HG02571 (cell line): ENCODE measurements at regions not wholly inside any gene's neighbourhood (a gene's known extent, or its start where the extent isn't known, plus 50 kb on each side); places are given as distances from the start of the nearest gene placed in this dataset.
"Not testable (repeated sequence)": the region's sequence is repeated elsewhere in the genome, so short reads cannot be mapped to it uniquely, and the experiment has no call there.

ENCODE experiments used
- ATAC-seq: cut with Tn5 transposase; IDR thresholded peaks from one replicate; pipeline ENCODE4 v1.9.1; 2021; ENCODE audit warnings: mild to moderate bottlenecking, moderate library complexity; ENCODE audit not compliant: unreplicated experiment

DNA sequence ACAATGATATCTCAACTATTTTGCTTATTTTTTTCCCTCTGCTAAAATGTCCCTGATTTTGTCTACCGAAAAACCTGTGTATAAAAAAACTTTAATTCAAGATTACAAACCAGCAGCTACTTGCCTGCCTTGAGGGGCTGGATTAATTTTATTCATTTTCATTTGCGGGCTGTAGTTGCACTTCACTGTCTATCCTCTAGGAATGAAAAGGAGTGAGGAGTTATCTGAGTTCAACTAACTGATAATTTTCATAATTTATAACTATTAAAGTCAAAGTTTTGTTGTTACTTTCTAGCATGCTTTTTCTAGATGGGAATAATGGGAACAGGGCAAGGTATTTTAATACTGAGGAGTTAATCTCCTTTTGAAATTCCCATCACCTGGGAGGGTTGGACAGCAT is 50.3 kb upstream of the AGTPBP1 start:
- not testable (repeated sequence) for ATAC-seq

DNA sequence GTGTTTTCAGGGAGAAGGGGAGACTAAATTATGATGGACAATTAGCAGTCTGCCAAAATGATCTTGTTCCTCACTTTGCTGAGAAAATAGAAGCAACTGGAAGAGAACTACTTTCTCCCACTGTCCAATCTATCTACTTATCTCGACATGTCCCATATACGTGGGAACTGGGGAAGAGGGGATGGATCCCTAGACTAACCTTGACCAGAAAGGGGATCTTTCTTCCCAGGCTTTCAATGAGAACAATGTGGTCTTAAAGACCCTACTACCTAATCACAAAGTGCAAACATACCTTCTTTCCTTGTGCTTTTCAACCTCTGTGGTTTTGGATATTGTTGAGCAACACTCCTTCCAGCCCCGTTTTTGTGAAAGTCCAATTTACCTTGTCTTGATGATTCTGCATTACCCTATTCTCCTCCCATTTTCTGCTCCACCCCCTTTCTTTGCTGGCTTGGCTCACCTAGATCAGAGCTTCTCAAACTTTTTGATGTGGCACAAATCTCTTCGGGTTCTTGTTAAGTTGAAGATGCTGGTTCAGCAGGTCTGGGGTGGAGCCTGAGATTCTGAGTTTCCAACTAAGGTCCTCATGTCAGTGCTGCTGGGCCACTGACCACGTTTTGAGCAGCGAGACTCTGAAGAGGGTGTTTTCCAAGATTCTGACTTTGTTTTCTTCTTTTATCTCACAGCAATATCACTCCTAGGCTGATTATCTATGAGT is 61.4 kb upstream of the AGTPBP1 start:
- not testable (repeated sequence) for ATAC-seq

DNA sequence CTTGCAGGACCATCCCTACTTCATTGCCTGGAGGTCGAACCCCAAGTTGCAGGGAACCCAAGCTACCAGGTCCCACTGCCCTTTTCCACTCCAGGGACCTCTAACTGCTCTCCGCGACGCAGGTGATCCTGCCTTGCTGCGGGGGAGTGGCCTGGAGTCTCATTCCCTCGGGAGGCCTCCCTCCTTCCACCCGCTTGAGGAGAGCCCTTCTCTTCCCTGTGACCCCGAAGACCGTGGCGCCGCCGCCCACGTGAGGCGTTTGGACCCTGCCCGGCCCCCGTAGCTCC is 63.0 kb upstream of the AGTPBP1 start:
- not testable (repeated sequence) for ATAC-seq

DNA sequence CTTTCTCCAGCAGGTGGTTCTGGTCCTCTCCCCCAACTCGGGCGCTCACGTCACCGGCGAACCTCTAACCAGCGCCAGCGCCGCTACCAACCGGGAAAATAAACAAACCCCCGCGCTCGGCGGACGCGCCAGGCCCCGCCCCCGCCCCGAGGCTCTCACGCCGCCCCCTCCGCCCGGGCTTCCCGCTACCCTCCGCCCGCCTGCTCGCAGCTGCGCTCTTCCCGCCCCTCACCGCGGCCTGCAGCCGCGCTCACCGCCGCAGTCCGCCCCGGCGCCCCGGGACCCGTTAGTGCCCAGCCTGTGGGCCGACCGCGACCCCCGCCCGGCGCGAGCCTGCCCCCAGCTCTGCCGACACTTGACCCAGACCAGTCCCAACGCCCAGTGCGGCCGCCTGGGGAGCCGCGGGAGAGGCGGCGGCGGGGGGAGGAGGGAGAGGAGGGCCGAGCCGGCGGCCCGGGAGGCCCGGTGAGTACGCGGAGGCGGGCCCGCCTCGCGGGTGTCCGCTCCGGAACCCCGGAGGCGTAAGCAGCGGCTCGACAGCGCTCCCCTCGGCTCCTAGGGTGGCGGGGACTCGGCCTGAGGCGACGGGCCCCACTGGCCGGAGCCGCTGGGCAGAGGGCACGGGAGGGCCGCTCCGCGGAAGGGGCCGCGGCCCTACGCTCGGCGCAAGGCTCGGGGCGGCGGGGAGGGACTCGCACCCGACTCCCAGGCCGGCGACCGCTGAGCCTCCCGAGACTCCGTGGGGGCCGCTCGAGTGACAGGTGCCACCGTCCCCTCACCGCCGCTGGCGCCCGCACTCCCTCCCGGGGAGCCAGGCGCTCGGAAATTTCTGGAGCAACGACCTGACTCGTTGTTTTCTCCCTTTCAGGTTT is 63.6 kb upstream of the AGTPBP1 start:
- peak; percentile 81 for ATAC-seq

DNA sequence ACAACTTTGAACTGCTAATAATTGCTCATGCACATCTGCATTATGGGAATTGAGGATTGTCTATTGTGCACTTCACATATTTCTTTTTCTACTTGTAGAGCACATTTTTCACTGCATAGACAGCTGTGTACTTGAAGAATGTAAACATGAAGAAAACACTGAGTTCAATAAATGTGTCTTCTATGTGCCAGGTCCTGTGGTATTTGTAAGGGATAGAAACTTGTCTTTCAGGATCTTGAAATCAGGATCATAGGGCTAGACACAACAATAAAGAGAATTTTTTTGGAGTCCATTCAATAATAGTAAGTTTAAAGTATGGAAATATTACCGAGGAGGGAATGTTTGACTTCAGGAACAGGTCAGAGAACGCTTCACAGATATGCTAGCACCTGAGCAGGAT is 66.6 kb upstream of the AGTPBP1 start:
- ATAC-seq, result not testable (repeated sequence)

DNA sequence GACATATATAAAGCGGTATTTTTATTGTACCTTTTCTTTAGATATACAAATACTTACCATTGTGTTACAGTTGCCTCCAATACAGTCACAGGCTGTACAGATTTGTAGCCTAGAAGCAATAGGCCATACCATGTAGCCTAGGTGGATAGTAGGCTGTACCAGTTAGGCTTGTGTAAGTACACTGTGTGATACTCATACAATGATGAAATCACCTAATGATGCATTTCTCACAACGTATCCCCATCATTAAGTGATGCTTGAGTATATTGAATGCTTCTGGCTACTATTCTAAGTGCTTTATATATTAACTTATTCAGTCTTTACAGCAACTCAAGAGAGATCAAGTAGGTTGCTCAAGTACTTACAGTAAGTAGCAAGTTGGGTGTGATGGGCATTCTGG is 71.6 kb upstream of the AGTPBP1 start:
- ATAC-seq, result not testable (repeated sequence)

DNA sequence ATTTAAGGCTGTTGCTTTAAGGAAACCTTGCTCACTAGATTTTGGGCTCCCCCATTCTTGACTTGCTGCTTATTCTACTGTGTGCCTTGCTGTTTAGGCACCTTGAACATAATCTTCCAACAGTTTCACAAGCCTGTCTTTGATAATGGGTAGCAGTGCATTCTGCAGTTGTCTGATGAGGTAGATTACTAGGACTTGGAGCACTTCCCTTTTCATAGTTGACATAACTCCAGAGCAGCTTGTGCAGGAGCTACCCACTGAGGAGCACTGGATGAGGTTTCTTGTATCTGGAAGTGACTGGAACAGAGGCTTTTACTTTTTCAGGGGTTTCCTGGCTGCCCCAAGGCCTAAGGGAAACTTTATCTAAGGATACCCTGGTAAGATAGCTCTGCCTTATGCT is 73.0 kb upstream of the AGTPBP1 start:
- ATAC-seq, result not testable (repeated sequence)

DNA sequence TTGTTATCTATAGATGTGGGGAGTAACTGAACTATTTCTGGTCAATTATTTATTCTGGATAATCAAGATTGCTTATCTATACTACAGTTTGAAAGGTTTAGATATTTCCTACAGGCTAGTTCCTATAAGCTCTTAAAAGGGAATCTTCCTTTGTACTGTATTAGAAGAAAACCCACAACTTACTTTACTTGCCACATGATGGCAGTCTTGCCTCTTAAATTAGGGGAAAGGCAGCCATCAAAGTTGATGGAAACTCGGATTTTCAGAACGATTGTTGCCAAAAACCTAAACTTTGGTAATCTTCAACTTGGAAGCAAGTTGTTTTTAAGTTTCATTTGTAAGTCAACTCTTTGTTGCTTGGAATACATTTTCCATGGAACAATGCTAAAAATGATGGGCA is 77.2 kb upstream of the AGTPBP1 start:
- not testable (repeated sequence) for ATAC-seq

DNA sequence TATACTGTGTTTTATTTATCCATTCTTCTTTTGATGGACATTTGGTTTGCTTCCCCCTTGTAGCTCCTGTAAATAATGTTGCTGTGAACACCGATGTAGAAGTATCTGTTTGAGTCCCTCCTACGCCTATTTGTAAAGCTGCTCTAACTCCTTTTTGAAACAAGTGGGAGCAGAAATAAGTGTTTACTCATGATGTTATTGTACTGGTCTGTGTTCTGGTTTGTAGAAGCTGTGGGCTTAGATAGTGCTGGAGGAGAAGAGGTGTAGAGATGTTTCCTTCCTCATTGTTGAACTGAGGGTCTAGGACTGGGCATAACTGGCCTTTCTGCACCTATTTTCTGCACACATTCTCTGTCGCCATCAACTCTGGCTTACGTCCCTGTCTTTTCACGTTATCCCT is 78.8 kb upstream of the AGTPBP1 start:
- not testable (repeated sequence) for ATAC-seq

DNA sequence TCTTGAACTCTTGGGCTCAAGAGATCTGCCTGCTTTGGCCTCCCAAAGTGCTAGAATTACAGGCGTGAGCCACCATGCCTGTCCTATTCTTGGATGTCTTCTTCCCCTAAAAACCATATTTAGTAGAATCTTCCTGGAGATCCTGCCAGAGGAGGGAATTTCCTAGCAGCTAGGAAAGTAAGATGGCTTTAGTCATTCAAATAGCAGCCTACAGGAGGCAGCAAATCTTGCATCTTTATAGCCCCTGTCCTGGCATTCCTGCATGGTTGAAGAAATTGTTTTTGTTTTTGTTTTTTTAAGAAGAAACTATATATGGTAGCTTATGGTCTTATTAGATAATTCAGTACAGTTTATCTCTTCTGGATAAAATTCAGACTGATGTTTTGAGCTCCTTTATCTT is 83.2 kb upstream of the AGTPBP1 start:
- ATAC-seq, result not testable (repeated sequence)

DNA sequence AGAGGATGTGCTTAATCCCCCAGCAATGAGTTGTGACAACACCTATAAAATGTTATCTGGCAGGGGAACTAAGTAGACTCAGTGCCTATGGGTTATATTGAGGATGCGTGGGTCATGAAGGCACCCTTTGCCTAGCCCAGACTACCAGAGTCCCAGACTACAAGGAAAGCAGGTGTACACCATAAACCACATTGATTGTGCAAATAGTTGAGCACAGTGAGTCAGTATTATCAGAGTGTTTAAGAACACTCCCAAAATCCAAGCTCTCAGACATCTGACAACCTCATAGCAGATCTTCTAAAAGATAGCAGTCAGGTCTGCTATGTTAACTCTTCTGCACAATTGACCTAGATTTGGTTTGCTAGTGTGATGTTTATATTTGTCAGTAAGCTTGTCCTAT is 92.8 kb upstream of the AGTPBP1 start:
- ATAC-seq, result not testable (repeated sequence)

DNA sequence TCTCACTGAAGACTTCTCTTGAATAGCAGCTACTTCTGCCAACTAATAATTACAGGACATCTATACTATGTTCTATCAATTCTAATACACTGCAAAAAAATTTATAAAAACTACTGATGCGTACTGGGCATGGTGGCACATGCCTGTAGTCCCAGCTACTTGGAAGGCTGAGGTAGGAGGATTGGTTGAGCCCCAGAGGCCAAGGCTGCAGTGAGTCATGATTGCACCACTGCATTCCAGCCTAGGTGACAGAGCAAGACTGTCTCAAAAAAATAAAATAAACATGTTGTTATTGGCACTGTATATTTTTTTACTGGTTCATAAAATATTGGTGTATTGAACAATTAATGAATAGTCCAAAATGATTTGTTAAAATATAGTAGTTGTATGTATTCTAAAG is 97.0 kb upstream of the NAA35 start:
- ATAC-seq, result not testable (repeated sequence)

DNA sequence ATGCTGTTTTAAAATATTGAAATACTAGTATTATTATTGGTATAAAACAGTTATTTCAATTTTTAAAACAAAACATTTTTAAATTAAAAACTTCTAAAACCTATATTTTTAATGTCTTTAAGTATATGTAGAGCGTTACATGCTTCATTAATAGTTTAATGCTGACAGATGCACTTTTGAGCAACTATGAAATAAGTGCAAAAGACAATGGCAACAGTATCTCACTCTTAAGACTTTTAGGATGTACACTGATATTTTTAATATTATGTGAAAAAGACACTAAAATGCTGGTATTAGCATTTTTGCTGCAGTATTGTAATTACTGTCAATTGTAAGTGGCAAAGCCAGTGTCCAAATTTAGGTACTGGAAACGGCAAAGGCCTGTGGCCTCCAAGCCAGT is 93.2 kb upstream of the NAA35 start:
- ATAC-seq, result not testable (repeated sequence)

DNA sequence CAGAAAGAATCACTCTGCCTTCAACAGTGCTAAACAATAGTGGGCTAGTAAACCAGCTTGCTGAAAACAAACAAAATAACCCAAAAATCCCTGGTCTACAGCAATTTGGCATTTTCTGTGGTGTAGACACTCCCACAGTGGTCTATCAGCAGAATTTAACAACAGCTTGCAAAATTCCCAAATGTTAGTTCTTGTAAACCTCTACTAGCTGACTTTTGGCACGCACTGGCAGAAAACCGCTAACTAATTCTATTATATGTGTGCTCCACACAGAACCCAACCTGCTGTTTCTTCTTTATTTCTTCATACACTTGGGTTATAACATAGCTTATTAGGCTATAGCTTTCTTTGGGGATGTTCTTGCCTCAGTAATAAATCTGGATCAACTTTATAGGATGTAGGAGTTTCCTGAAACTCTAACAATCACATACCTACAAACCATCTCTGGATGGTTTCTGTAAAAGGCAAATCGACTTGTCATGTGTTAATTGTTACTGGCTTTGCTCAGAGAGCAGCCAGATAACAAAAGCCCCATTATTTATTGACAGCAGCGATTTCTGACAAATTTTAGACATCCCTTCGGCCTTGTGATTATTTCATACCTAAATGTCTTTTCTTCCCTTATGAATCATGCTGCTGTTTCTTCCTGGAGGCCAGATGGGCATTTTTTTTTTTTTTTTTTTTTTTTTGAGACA is 82.7 kb upstream of the NAA35 start:
- no peak for ATAC-seq

DNA sequence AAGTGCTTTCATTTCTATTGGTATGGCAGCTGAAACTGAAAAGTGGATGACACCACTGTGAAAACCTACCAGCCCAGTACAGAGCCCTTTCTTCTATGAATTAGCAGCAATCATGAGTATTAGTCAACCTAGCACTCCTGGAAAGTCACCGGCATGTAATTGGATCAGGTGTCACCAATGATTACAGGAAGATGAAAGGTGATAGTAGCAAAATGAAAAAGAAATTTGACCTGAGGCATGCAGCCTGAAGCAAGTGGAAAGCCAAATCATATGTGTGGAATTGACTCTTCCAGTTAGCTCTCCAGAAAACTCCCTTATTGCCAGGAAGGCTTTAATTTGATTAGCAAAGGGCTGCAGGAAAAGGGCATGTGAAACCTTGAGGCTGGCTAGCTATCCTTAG is 81.2 kb upstream of the NAA35 start:
- ATAC-seq, result no peak

DNA sequence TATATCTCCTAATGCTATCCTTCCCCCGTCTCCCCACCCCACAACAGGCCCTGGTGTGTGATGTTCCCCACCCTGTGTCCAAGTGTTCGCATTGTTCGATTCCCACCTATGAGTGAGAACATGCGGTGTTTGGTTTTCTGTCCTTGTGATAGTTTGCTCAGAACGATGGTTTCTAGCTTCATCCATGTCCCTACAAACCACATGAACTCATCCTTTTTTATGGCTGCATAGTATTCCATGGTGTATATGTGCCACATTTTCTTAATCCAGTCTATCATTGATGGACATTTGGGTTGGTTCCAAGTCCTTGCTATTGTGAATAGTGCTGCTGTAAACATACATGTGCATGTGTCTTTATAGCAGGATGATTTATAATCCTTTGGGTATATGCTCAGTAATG is 79.1 kb upstream of the NAA35 start:
- ATAC-seq, result not testable (repeated sequence)

DNA sequence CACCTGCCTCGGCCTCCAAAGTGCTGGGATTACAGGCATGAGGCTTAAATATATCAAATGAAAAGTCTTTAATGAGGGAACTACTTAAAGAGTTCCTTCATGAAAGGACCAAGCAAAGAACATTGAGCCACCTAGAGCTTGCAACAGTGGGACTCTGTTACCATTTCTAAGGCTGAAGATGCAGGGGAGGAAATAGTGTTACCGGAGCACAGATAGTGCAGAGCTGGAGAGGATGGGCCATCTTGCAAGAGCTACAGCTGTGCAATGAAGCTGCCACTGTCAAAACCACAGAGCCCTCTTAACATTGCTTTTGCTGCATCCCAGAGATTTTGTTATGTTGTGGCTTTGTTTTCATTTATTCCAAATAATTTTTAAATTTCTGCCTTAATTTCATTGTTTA is 77.1 kb upstream of the NAA35 start:
- no peak for ATAC-seq

DNA sequence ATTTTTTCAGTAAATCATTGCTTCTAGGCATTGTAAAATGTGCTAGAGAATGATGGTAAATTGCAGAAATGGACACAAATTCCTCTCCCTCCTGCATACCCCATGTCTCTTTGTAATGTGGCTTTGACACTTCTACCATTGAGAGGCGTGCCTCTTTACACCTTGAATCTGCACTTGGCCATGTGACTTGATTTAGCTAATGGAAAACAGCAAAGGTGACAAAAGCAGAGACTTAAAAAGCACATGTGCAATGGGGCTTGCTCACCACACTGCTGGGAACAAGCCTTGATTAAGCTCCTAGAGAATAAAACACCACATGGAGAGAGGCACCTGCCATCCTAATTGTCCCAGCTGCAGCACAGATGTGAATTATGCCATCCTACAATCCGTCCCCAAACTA is 69.9 kb upstream of the NAA35 start:
- no peak for ATAC-seq

DNA sequence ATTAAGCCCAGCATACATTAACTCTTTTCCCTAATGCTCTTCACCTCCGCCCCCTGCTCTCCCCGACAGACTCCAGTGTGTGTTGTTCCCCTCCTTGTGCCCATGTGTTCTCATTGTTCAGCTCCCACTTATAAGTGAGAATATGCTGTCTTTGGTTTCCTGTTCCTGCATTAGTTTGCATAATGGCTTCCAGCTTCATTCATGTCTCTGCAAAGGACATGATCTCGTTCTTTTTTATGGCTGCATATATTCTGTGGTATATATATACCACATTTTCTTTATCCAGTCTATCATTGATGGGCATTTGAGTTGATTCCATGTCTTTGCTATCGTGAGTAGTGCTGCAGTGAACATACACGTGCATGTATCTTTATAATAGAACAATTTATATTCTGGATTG is 69.3 kb upstream of the NAA35 start:
- ATAC-seq, result not testable (repeated sequence)

DNA sequence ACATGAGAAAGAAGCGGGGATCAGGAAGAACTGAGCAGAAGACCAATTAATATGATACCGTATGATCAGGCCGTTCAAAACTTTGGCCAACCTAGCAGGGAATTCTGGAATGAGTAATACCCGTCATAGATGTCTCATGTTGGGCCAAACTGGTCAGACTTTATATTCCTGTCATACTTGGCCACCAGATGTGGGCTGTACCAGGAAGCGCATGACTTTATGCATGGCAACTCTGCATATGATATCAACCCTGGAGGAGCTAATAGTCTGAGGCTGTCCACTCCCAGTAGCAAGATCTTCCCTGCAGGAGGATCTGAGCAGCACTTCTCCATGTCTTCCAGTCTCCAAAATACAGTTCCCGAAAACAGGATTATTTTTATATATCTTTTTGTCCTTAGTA is 68.5 kb upstream of the NAA35 start:
- no peak for ATAC-seq

DNA sequence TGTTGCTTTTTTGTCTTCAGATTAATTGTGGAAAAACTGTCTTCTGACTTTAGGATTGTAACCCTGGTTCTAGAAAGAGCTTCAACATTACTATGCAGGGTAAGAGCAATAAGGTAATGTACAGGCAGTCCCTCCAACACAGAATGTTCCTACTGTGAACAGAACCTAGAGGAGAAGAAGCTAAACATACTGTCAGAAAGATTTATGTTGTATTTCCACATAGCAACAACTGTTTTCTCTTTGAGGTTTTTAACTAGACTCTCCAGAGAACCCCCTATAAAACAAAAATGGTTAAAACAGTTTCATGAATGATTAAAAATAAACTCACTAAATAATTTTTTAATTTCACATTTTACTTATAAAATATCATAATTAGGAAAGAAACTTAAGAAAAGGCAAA is 64.3 kb upstream of the NAA35 start:
- ATAC-seq, result no peak
